ENCODE measurements at regions not wholly inside any gene's neighbourhood (a gene's known extent, or its start where the extent isn't known, plus 50 kb on each side); places are given as distances from the start of the nearest gene placed in this dataset.

- WGBS, 2 donors = 83 to 92% methylated on average over 9 of the region's 9 CpGs
- no peak for DNase-seq (ENCODE audit: low spot score in 2 of 2)
- intact Hi-C loops (cut with DNase I; ENCODE audit: low total_unique reads) = no loop called here
- no peak for TF ChIP-seq POLR2A (IDR thresholded peaks at IDR 0.05)
- no peak for TF ChIP-seq CTCF (IDR thresholded peaks at IDR 0.05)
- H3K4me3 ChIP-seq (ENCODE audit: low read depth, poor library complexity, severe bottlenecking) = no peak overlapping the region
Measured at GRCh38 chr2:235265348-235265965, 228.4 kb upstream of the AGAP1 start.

GRCh38 chr2:235267251-235267650, 226.6 kb upstream of the AGAP1 start:
- DNase-seq (ENCODE audit: low spot score in 2 of 2) = no peak
- intact Hi-C loops (cut with DNase I; ENCODE audit: low total_unique reads) = no loop called here
- TF ChIP-seq CTCF (IDR thresholded peaks at IDR 0.05) (no peak), POLR2A (IDR thresholded peaks at IDR 0.05) (no peak)
- H3K4me3 ChIP-seq (ENCODE audit: low read depth, poor library complexity, severe bottlenecking) = no peak overlapping the region
- WGBS, 2 donors = 75 to 86% methylated on average over 3 of the region's 3 CpGs

GRCh38 chr2:235268535-235268934, 225.3 kb upstream of the AGAP1 start:
- intact Hi-C loops (cut with DNase I; ENCODE audit: low total_unique reads) = no loop called here
- DNase-seq (ENCODE audit: low spot score in 2 of 2) = no peak
- TF ChIP-seq POLR2A (IDR thresholded peaks at IDR 0.05) (no peak), CTCF (IDR thresholded peaks at IDR 0.05) (no peak)
- H3K4me3 ChIP-seq (ENCODE audit: low read depth, poor library complexity, severe bottlenecking) = no peak overlapping the region
- WGBS, 2 donors = 60 to 74% methylated on average over 7 of the region's 7 CpGs

GRCh38 chr2:235270291-235270690, 223.6 kb upstream of the AGAP1 start:
- TF ChIP-seq POLR2A (IDR thresholded peaks at IDR 0.05) (no peak), CTCF (IDR thresholded peaks at IDR 0.05) (no peak)
- no peak overlapping the region for H3K4me3 ChIP-seq (ENCODE audit: low read depth, poor library complexity, severe bottlenecking)
- WGBS, 2 donors = 81 to 84% methylated on average over 4 of the region's 4 CpGs
- intact Hi-C loops (cut with DNase I; ENCODE audit: low total_unique reads) = no loop called here
- DNase-seq (ENCODE audit: low spot score in 2 of 2) = no peak

- DNase-seq (ENCODE audit: low spot score in 2 of 2) = no peak
- intact Hi-C loops (cut with DNase I; ENCODE audit: low total_unique reads) = no loop called here
- no peak overlapping the region for H3K4me3 ChIP-seq (ENCODE audit: low read depth, poor library complexity, severe bottlenecking)
- WGBS, 2 donors = 64 to 79% methylated on average over 4 of the region's 4 CpGs
- no peak for TF ChIP-seq CTCF (IDR thresholded peaks at IDR 0.05)
Measured at GRCh38 chr2:235270956-235271355, 222.9 kb upstream of the AGAP1 start.

- no peak overlapping the region for H3K4me3 ChIP-seq (ENCODE audit: low read depth, poor library complexity, severe bottlenecking)
- TF ChIP-seq POLR2A (IDR thresholded peaks at IDR 0.05) (no peak), CTCF (IDR thresholded peaks at IDR 0.05) (no peak)
- no peak for DNase-seq (ENCODE audit: low spot score in 2 of 2)
- 88 to 89% methylated on average over 2 of the region's 2 CpGs for WGBS, 2 donors
- intact Hi-C loops (cut with DNase I; ENCODE audit: low total_unique reads) = no loop called here
Measured at GRCh38 chr2:235271936-235272335, 221.9 kb upstream of the AGAP1 start.
